Neural cell (in vitro differentiated cells): ENCODE measurements at regions not wholly inside any gene's neighbourhood (a gene's known extent, or its start where the extent isn't known, plus 50 kb on each side); places are given as distances from the start of the nearest gene placed in this dataset.

Source experiments
- EZH2 ChIP-seq: fragments of 200-600, 300-800 bp; shearing (Covaris generic), sonication (generic); IDR thresholded peaks from 2 replicates; pipeline ENCODE4 v1.6.1; 2014; ENCODE audit warnings: antibody characterized with exemption, low read length, borderline replicate concordance, mild to moderate bottlenecking; ENCODE audit not compliant: insufficient read depth, poor library complexity, severe bottlenecking
- TF ChIP-seq, protein P1 (sequence below): IDR thresholded peaks from 2 replicates; pipeline ENCODE4 v1.6.1; 2012; ENCODE audit warnings: borderline replicate concordance
- TF ChIP-seq, protein P2 (sequence below): fragments of 450-650 bp; IDR thresholded peaks from 2 replicates; pipeline ENCODE4 v1.5.1; 2014; ENCODE audit warnings: antibody characterized with exemption, mild to moderate bottlenecking, moderate library complexity; ENCODE audit not compliant: poor library complexity, severe bottlenecking

DNA sequence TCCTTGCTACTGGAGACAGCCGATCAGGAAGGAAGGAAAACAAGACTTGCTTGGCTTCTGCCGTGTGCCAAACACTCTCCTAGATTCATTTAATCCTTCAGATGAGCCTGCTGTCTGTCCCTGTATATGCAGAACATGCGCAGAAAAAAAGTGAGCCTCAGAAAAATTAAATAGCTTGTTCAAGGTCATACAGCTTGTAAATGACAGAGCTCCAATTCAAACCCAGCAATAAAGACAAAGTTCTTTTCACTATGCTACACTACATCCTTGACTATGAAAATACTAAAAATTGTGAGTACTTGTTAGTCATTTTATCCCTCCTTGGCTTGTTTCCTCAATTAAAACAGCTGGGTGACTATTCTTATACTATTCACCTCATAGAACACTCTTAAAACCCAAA lies 121.4 kb downstream of the KCNRG start:
- no peak for TF ChIP-seq EZH2
- TF ChIP-seq, protein P1, sequence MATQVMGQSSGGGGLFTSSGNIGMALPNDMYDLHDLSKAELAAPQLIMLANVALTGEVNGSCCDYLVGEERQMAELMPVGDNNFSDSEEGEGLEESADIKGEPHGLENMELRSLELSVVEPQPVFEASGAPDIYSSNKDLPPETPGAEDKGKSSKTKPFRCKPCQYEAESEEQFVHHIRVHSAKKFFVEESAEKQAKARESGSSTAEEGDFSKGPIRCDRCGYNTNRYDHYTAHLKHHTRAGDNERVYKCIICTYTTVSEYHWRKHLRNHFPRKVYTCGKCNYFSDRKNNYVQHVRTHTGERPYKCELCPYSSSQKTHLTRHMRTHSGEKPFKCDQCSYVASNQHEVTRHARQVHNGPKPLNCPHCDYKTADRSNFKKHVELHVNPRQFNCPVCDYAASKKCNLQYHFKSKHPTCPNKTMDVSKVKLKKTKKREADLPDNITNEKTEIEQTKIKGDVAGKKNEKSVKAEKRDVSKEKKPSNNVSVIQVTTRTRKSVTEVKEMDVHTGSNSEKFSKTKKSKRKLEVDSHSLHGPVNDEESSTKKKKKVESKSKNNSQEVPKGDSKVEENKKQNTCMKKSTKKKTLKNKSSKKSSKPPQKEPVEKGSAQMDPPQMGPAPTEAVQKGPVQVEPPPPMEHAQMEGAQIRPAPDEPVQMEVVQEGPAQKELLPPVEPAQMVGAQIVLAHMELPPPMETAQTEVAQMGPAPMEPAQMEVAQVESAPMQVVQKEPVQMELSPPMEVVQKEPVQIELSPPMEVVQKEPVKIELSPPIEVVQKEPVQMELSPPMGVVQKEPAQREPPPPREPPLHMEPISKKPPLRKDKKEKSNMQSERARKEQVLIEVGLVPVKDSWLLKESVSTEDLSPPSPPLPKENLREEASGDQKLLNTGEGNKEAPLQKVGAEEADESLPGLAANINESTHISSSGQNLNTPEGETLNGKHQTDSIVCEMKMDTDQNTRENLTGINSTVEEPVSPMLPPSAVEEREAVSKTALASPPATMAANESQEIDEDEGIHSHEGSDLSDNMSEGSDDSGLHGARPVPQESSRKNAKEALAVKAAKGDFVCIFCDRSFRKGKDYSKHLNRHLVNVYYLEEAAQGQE: no peak
- TF ChIP-seq, protein P2, sequence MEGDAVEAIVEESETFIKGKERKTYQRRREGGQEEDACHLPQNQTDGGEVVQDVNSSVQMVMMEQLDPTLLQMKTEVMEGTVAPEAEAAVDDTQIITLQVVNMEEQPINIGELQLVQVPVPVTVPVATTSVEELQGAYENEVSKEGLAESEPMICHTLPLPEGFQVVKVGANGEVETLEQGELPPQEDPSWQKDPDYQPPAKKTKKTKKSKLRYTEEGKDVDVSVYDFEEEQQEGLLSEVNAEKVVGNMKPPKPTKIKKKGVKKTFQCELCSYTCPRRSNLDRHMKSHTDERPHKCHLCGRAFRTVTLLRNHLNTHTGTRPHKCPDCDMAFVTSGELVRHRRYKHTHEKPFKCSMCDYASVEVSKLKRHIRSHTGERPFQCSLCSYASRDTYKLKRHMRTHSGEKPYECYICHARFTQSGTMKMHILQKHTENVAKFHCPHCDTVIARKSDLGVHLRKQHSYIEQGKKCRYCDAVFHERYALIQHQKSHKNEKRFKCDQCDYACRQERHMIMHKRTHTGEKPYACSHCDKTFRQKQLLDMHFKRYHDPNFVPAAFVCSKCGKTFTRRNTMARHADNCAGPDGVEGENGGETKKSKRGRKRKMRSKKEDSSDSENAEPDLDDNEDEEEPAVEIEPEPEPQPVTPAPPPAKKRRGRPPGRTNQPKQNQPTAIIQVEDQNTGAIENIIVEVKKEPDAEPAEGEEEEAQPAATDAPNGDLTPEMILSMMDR: no peak
